ENCODE measurements at regions not wholly inside any gene's neighbourhood (a gene's known extent, or its start where the extent isn't known, plus 50 kb on each side); places are given as distances from the start of the nearest gene placed in this dataset.

DNA sequence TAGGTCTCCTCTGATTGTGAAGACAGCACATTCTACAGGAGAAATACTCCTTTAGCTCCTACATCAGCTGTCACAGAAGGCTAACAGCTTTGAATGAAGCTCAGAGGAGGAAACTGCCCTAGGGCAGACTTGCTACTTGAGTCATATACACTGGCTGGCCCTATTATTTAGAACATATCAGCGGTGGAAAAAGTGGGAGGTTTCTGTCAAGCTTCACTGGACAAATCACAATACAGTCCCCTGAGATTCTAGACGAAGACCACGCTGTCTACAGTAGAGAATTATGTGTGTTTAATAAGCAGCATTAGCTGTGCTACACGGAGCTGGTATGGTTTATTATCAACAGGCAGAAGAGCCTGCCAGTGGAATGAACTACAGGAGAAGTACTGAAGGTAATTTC lies 230.9 kb upstream of the FSIP2 start:
- Histone ChIP-seq H4K8ac (replicated peaks; ENCODE audit: insufficient read length, low read depth, low read length) (no peak overlapping the region), H2BK5ac (ENCODE audit: insufficient read length, low read length) (no peak overlapping the region), H3K4ac (ENCODE audit: low read depth, low read length) (no peak overlapping the region), H3K18ac (ENCODE audit: insufficient read length, low read depth, low read length) (no peak overlapping the region), H3K9me3 (ENCODE audit: control insufficient read depth, low read depth, low read length) (peaks cover 6% of the 10 kb centered on the region), H3K14ac (ENCODE audit: insufficient read depth, low read length) (no peak overlapping the region), H3K23me2 (ENCODE audit: insufficient read length, low read depth, low read length, poor library complexity, severe bottlenecking) (no peaks in the 10 kb centered on the region), H2BK20ac (ENCODE audit: low read depth, low read length, poor library complexity, severe bottlenecking) (no peak overlapping the region), H3K9ac (ENCODE audit: extremely low read depth, insufficient read length, low read length) (no peak overlapping the region), H3K79me1 (ENCODE audit: insufficient read depth, low read depth, low read length, poor library complexity, severe bottlenecking) (no peaks in the 10 kb centered on the region), H2BK12ac (ENCODE audit: insufficient read length, low read depth, low read length) (no peak overlapping the region), H3K56ac (ENCODE audit: insufficient read length, low read depth, low read length) (no peak overlapping the region), H2AK5ac (ENCODE audit: insufficient read length, low read length) (no peak overlapping the region), H4K20me1 (ENCODE audit: control insufficient read depth, insufficient read depth, insufficient read length) (no peaks in the 10 kb centered on the region), H2BK120ac (ENCODE audit: low read depth, low read length, poor library complexity, severe bottlenecking) (no peak overlapping the region), H3K23ac (ENCODE audit: insufficient read length, low read depth, low read length) (no peak overlapping the region), H3K27ac (ENCODE audit: insufficient read length, low read depth, low read length) (no peak overlapping the region), H3K27me3 (ENCODE audit: insufficient read depth, low read length) (no peaks in the 10 kb centered on the region), H3T11ph (ENCODE audit: low read length) (no peak overlapping the region), H2AFZ (ENCODE audit: low read length) (no peak overlapping the region), H4K91ac (ENCODE audit: insufficient read length, low read depth, low read length) (no peak overlapping the region), H2BK15ac (ENCODE audit: low read depth, low read length) (no peak overlapping the region), H3K4me1 (ENCODE audit: insufficient read depth, low read length) (no peaks in the 10 kb centered on the region), H4K5ac (ENCODE audit: insufficient read length, low read depth, low read length) (no peak overlapping the region), H3K79me2 (ENCODE audit: insufficient read depth, low read length) (no peaks in the 10 kb centered on the region), H3K4me2 (ENCODE audit: insufficient read depth, insufficient read length, low read length) (no peak overlapping the region)
- Mint-ChIP-seq H3K4me3 (no peak overlapping the region), H3K36me3 (ENCODE audit: insufficient read depth in 1 of 3, low read depth in 3 of 3) (peaks cover 32 to 49% (median 34%) of the 10 kb centered on the region in 3 experiments), H3K9me3 (peaks cover 35 to 44% of the 10 kb centered on the region in 2 experiments), H3K27ac (no peak overlapping the region), H3K4me1 (no peaks in the 10 kb centered on the region), H3K27me3 (ENCODE audit: low read depth) (no peaks in the 10 kb centered on the region)
- no peak for DNase-seq
- no CpG with 5 or more reads among the region's 4 CpGs for WGBS (ENCODE audit: extremely low coverage, insufficient read length, low lambda C conversion rate)
- TF ChIP-seq, protein P1, sequence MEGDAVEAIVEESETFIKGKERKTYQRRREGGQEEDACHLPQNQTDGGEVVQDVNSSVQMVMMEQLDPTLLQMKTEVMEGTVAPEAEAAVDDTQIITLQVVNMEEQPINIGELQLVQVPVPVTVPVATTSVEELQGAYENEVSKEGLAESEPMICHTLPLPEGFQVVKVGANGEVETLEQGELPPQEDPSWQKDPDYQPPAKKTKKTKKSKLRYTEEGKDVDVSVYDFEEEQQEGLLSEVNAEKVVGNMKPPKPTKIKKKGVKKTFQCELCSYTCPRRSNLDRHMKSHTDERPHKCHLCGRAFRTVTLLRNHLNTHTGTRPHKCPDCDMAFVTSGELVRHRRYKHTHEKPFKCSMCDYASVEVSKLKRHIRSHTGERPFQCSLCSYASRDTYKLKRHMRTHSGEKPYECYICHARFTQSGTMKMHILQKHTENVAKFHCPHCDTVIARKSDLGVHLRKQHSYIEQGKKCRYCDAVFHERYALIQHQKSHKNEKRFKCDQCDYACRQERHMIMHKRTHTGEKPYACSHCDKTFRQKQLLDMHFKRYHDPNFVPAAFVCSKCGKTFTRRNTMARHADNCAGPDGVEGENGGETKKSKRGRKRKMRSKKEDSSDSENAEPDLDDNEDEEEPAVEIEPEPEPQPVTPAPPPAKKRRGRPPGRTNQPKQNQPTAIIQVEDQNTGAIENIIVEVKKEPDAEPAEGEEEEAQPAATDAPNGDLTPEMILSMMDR (conservative IDR thresholded peaks at IDR 0.05): no peak

All from H9 (cell line).